GM12874 (cell line): ENCODE measurements at regions not wholly inside any gene's neighbourhood (a gene's known extent, or its start where the extent isn't known, plus 50 kb on each side); places are given as distances from the start of the nearest gene placed in this dataset.

Source experiments
- TF ChIP-seq, protein P1 (sequence below): IDR thresholded peaks from 2 replicates; pipeline ENCODE4 v1.5.1; 2011; ENCODE audit warnings: low read depth, mild to moderate bottlenecking, control low read depth, low read length, moderate library complexity; ENCODE audit not compliant: insufficient read depth

DNA sequence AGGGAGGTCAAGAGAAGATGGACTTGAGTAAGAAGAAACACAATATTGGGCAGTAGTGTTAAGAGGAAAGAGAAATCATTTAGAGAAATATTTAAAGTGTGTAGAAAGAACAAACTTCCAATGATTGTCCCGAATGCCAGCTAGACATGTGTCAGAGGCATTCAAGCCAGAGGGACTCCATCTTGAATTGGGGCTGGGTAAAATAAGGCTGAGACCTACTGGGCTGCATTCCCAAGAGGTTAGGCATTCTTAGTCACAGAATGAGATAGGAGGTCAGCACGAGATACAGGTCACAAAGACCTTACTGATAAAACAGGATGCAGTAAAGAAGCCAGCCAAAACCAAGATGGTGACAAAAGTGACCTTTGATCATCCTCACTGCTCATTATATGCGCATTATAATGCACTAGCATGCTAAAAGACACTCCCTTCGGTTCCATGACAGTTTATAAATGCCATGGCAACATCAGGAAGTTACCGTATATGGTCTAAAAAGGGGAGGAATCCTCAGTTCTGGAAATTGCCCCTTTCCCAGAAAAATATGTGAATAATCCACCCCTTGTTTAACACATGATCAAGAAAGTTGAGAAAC is 127.0 kb upstream of the IPO5 start:
- TF ChIP-seq, protein P1, sequence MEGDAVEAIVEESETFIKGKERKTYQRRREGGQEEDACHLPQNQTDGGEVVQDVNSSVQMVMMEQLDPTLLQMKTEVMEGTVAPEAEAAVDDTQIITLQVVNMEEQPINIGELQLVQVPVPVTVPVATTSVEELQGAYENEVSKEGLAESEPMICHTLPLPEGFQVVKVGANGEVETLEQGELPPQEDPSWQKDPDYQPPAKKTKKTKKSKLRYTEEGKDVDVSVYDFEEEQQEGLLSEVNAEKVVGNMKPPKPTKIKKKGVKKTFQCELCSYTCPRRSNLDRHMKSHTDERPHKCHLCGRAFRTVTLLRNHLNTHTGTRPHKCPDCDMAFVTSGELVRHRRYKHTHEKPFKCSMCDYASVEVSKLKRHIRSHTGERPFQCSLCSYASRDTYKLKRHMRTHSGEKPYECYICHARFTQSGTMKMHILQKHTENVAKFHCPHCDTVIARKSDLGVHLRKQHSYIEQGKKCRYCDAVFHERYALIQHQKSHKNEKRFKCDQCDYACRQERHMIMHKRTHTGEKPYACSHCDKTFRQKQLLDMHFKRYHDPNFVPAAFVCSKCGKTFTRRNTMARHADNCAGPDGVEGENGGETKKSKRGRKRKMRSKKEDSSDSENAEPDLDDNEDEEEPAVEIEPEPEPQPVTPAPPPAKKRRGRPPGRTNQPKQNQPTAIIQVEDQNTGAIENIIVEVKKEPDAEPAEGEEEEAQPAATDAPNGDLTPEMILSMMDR: no peak

DNA sequence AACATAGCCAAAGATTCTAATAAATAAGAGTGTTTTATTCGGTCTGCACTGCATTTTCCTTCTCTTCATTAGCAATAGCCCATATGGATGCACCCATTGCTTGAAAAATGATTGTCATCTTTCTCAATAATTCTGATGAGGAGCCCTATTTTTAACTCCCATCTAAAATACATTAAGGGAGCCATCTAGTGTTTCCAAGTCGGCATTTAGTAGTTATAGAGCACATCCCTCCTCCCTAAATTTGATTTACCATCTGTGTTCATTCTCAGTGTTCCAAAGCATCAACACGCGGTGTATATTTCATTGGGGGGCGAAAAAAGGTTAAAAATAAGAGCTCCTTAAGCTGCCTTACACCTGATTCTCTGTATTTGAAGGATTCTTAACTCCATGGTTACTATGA is 119.2 kb upstream of the IPO5 start:
- TF ChIP-seq, protein P1: no peak

DNA sequence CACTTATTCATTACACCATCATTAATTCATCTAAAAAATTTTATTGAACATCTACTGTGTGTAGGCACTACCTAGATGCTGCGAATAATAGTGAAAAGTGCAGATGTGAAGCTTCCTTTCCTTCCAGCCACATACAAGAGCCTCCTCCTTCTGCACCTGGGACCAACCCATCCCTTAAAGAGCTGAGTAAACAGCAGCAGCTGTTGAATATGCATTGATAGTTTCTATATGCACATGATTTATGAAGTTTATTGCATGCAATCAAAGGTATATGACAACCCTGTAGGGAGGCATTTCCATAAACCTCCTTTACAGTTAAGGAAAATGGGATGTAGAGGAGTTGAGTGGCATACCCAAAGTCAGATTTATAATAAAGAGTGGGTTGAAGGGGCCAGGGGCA is 110.3 kb upstream of the IPO5 start:
- TF ChIP-seq, protein P1: no peak

DNA sequence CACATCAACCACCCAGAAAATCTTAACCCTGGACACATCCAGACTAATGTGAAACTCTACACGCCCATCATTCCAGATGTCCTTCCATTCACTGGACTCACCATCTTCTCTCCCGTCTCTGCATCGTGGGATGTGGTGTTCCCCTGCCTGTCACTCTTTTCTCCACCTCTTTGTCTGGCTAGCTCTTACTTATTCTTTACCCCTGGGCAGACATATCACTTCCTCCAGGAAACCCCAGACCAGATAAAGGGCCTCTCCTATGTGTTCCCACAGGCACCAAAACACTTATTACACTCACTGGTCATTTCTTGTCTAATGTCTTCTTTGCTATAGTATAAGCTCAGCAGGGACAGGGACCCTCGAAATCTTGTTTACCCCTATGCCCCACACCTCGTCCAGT is 109.3 kb upstream of the IPO5 start:
- TF ChIP-seq, protein P1: no peak

DNA sequence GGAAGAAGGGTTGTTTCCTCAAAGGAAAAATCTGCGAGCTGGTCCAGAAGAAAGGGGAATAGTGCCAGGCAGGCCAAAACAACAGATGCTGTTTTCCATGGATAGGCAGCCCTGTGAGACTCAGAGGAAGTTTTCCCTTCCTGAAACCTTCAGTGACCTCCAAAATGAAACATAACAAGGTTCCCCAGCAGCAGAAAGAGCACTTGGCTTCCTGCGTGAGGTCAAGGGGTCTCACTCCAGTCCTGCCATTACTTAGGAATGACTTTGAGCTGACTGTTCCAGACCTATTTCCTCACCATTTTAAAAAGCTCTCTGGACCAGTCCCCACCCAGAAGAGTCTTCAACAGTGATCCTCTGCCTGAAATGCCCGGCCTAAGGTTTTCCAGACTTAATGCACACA is 104.6 kb upstream of the IPO5 start:
- TF ChIP-seq, protein P1: no peak

DNA sequence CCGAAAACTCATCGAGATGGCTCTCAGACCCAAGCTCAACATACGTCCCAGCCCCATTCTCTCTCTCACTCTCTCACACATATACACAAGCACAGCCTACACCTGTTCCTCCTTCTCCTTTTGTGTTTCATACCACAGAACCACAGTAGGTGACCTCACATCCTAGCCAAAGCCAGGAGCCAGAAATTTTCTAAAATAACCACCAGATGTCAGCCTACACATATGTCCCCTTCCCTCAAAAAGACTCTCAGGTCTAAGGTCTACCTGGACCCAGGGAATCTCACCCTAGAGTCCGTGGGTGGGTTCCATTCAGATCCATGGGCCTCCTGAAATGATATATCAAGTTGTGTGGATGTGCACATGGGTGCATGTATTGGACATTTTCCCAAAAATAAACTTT is 104.2 kb upstream of the IPO5 start:
- TF ChIP-seq, protein P1: 0 out of 2 replicates have a peak, but pooled peaks have one; percentile 13

DNA sequence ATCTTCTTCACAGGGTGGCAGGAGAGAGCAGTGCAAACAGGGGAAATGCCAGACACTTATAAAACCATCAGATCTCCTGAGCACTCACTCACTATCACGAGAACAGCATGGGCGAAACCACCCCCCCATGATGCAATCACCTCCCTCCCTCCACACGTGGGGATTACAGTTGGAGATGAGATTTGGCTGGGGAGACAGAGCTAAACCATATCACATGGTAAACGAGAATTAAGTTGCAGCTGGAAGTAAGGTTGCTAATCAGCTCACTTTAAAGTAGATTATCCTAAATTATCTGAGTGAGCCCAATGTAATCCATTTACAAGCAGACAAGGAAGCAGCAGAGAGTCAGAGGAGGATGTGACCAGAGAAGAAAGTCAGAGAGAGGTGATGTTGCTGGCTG is 102.2 kb upstream of the IPO5 start:
- TF ChIP-seq, protein P1: no peak
